HG02884 (cell line): ENCODE measurements at regions not wholly inside any gene's neighbourhood (a gene's known extent, or its start where the extent isn't known, plus 50 kb on each side); places are given as distances from the start of the nearest gene placed in this dataset.

Source experiments
- ATAC-seq: cut with Tn5 transposase; IDR thresholded peaks from one replicate; pipeline ENCODE4 v1.9.1; 2021; ENCODE audit warnings: mild to moderate bottlenecking, moderate library complexity; ENCODE audit not compliant: unreplicated experiment

DNA sequence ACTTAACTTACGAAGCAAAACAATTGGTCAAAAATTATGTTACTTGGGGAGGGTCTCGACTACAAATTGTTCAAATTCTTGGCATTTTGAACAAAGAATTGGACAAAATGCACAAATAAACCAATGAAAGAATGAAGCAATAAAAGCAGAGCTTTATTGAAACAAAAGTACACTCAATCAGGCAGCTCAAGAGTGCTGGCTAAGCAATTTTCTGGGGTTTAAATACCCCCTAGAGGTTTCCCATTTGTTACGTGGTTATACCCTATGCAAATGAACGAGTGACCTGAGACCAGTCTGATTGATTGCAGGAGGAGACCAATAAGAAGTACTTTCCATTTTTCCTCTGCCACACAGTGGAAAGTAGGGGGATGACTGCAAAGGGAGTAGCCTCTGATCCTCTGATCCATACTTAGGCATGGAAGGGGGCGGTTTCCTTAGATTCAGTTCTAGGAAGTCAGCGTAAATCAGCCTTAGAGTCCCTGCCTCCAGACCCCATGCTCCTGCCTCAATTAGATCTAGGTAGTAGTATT lies 228.6 kb downstream of the EFNB2 start:
- no peak for ATAC-seq

DNA sequence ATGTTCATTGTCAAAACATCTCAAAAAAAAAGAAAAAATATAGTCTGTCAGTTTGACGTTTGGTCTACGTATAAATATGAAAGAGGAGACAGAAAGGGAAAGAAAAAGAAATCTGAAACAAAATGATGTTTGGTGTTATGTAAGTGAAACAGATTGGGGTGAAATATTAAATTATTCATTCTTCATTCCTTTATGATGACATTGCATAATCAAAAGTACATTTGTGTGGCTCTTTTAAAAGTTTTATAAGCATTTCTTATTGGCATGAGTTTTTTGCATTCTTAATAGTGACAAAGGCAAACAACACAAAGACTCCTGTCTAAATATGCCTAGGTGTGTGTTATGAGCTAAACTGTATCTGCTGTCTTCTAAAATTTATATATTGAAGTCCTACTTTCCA lies 232.6 kb downstream of the EFNB2 start:
- ATAC-seq = no peak

DNA sequence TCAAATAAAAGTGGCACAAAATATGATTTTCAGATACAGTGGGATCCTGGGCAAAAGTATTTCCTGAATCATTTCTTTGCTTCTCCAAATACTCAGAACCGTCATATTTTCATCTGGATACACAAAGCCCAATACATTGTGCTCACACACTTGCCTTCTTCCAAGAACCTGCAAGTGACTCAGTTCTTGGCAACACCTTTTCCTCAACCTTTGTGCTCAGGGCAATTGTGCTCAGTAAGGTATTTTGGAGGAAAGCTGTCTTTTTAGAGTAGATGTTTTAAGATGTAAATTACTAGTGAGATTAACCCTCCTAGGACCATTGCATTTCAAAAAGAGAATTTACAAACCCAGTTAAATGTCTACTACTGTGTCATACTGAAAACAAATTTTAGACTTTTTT lies 233.5 kb downstream of the EFNB2 start:
- ATAC-seq = no peak

DNA sequence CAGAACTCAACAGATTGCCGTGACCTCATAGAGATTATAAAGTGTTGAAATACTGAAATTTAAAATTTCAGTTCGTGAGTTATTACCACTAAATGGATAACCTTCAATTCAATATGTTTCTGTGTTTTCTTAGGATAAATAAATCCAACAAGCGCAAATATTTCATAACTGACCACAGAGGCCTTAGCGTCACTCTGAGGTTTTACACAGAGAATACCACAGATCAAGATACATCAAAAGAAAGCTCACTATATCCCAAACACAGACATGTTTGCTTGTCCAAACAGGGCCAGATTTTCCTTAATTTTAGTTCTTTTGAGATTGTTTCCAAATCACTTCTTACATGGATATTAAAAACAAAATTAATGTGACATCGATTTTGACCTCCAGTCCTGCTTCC lies 235.8 kb downstream of the EFNB2 start:
- no peak for ATAC-seq

DNA sequence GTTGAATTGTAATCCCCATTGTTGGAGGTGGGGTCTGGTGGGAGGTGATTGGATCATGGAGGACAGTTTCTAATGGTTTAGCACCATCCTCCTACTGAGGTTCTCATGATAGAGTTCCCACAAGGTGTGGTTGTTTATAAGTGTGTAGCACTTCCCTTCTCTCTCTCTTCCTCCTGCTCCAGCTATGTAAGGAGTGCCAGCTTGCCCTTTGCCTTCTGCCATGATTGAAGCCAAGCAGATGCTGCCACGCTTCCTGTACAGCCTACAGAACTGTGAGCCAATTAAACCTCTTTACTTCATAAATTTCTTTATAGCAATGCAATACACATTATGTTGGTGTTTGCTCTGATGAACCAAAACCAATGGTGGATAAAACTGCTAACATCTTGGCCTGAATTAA lies 238.2 kb downstream of the EFNB2 start:
- no peak for ATAC-seq

DNA sequence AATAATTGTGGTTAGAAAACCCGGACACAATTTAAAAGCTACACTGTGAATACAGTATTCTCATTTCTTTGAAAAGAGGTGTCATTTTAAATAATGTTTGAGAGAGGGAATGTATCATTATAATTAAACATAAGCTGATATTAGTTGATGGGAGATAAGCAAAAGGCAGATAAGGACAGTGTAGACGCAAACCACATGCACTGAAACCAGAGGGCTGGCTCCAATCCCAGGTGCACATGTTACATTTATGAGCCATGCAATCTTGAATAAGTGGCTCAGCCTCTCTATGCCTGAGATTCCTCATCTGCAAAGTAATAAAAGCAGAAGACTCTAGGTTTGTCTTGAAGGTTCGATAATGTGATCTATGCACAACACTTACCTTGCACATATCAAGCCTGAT lies 238.7 kb downstream of the EFNB2 start:
- no peak for ATAC-seq

DNA sequence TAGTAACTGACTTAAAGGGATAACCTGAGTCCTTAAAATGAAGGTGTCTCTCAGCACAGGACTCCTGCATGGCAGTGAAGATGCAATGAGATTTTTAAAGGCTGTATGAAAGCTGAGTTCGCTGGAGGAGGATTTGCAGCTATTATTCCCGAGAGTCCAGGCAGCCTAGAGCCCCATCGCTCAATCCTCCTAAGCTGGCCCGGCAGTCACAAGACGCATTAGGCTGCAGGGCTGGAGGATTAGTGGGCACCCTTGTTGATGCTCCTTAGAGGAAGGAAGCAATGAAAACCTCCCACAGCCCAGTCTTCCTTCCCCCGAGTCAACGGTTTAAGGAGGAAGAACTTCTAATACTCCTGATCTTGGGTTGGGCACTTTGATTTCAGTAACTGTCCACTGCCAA lies 239.5 kb downstream of the EFNB2 start:
- no peak for ATAC-seq

DNA sequence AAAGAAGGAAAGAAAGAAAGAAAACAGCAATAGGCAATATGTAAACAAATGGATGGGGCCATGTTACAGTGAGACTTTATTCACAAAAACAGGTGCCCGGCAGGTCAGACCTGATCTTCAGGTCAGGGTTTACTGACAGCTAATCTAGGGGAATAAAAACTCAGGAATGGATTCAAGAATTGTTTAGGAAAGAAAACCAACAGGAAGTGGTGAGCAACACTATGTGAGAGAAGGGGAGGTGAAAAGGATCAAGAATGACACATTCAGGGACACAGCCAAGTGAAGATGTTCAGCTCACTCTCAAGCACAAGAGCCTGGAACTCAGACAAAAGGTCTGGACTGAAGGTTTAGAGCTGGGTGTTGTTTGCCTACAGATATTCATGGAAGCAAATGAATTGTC lies 244.5 kb downstream of the EFNB2 start:
- no peak for ATAC-seq

DNA sequence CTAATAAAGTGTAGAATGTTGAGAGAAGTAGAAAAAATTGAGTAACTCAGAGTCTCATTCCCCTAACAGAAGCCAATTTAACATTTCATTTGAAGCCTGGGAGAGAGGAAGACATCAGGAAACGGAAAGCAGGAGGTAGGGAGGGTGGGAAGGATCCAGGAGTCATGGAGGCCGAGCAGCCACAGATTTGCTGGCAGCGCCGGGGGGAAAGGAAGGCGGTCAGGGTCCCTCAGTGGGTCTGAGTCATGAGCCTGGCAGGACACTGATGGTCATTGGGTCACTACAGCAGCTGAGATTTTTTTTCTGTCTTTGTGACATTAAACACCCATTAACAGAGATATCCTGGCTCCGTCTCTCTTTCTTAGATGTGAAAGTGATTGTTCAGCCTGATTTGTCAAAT lies 248.1 kb downstream of the EFNB2 start:
- no peak for ATAC-seq

DNA sequence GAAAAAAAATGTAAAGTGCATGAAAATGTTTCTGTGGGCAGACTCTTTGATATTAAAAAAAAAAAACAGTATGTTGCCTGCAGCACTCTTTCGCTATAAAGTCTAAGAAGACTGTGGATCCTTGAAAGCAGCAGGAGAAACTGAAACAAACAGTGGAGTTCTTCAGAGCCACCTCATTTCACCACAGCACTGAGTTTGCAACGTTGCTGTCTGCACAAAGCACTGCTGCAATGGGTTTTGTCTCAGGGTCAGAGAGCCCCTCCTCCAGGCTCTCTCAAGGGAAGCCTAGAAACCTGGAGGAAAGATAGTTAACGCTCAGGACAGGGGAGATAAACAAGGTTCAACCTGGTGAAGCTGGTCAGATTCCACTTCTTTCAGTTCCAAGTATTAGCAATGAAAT lies 248.7 kb downstream of the EFNB2 start:
- no peak for ATAC-seq

DNA sequence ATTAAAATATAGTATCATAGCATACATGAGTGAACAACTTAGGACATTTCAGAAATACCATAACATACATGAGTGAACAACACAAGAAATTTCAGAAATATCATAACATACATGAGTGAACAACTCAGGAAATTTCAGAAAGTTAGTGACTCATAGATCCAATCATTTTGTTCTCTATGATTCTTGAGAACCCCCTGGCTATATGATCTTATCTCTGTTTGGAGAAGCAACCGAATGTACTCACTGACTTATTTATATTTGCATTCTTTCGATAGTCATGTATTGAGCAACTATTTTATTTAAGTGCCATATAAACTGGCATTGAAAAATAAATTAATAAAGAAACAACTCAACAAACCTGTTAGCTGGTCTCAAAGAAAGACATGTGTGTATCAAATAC lies 251.1 kb downstream of the EFNB2 start:
- ATAC-seq = no peak

DNA sequence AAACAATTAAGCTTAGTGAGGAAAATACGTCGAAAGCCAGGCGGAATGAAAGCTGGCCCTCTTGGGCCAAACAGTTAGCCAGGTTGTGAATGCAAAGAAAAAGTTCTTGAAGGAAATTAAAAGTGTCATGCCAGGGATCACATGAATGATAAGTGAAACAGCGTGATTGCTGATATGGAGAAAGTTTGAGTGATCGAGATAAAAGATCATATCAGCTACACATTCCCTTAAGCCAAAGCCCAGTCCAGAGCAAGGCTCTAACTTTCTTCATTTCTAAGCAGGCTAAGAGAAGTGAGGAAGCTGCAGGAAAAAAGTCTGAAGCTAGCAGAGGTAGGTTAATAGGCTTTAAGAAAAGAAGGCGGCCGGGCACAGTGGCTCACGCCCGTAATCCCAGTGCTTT lies 254.0 kb downstream of the EFNB2 start:
- no peak for ATAC-seq

DNA sequence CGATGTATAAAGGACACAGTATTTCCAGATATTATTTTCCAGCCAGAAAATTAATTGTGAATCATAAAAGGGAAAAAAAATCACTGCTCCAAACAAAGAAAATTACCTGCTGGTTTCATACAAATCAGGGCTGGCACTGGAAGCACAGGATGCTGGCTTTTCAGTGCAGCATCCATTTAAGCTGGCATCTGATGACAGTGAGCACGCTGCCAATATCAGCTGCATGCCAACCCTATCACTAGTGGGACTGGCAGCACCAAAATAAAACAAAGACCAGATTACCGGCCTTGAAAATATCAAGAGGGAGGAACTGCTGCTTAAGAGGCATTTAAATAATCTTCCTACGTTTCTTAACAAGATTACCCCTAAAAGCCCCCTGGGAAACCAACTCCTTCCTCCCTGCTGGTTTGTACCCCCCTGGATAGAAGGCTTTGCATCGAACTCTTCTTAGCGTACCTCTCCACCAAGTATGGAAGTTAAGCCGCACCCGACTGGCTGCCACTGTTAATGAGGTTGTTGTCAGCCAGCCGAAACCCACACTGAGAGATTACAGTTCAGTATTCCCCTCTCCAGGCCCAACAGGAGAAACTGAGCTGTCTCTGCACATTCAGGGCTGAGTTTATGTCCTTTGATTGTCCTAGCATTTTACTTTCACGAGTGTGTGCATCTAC lies 257.8 kb downstream of the EFNB2 start:
- no peak for ATAC-seq

DNA sequence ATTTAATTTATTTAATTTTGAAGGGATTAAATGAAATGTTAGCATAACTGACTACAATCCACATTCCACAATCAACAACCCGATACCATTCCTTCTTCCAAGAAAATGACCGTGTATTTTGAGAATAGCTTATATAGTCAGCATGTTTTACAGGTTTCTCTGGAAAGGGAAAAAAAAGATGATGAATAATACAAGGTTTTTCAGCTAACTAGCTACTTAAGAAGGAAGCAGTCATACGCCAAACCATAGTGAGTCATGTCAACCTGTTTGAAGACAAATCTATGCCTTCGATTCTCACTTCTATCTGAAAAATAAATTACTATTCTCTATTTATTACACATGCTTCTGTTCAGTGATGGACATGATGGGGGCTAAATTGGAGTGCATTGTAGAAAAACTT lies 258.6 kb downstream of the EFNB2 start:
- ATAC-seq = no peak

DNA sequence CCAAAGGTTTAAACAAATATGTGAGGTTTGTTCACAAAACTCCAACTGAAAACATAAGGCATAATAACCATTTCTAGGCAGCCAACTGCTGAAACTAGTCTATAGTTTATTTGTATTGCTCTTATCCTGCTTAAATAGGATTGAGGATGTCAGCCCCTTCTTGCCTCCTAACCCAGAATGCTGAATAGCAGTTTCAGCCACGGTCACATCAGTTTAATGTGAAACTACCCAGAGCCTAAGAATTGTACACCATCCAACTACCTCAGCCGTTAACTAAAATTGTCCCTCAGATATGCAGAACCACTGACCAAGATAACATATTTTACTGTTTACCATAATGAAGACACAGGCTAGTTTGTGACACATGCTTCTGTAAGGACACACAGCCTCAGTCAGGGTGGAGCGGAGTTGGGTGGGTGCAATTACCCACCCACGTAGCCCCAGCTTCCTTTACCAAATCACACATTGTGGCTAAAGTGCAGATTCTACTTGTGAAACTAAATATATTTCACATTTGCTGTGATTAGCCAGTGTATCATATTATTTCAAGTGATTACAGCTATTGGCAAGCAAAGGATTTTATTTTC lies 259.9 kb downstream of the EFNB2 start:
- ATAC-seq = no peak

DNA sequence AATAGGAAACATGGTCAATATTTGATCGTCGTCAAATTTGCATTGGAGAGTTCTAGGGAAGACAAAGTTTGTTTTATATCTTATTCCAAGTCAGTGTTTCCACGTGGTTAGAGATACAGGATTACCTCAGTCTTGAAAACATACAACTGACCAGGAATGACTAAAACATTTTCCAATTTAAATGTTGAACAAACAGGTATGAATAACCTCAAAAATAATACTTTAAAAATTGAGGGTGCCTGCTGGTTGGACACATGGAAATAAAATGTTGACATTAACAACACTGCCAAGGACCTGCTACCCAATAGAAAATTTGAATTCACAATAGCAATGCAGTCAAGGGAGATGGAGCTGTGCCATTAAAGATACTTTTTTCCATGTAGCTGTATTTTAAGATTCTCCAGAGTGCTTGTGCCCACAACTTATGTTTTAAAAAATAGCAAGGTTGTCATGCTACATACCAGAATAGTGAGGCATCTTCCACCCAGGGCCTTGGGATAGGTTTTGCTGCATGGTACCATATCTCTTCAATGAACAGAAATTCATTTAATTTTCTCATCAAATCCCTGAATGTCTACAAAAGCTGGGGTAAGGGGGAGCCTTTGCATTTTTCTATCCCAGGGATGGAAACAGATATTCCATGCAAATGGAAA lies 260.8 kb downstream of the EFNB2 start:
- ATAC-seq = no peak

DNA sequence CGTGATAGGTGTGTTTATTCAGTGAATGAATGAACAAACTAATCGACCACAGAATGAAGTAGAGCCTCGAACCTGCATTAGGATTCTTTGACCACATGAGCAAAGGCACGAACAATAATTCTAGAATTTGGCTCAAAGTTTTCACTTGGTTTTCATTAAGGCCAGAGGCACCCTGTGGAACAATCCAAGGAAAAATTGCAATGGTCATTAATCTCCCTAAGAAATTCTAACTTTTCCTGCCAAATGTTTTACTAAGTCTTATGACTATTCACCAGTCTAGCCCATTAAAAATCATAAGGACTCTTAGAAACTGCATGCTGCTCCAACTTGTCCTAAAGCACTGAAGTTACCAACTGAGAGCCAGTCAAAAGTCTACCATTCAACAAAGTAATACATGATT lies 271.7 kb downstream of the EFNB2 start:
- ATAC-seq = no peak

DNA sequence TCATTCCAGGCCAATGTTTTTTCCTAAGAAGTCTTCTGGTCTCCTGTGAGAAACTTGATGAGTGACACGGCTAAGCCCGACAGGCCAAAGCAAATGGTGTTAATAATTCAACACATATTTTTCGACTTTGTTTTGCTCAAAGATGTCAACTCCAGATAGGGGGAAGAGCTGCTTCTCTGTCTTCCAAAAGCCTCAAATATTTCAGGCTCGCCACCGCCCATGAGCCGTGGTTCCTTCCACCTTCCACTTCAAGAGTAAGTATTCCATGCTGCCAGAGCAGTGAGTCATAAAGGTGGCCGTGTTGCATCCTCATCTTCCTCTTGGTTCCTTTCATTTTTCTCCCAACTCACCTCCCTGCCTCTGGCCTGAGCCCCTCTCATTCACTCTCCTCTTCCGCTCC lies 272.6 kb downstream of the EFNB2 start:
- no peak for ATAC-seq

DNA sequence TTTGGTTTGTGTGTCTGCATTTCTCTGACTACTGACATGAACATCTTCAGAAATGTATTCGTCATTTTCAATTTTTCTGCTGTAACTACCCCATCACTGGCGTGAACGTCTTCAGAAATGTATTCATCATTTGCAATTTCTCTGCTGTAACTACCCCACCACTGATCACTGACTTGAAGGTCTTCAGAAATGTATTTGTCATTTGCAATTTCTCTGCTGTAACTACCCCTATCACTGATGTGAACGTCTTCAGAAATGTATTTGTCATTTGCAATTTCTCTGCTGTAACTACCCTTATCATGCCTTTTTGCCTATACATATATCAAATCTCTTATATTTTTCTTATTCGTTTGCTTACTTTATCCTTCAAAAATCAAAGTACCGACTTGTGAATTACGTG lies 274.0 kb downstream of the EFNB2 start:
- no peak for ATAC-seq

DNA sequence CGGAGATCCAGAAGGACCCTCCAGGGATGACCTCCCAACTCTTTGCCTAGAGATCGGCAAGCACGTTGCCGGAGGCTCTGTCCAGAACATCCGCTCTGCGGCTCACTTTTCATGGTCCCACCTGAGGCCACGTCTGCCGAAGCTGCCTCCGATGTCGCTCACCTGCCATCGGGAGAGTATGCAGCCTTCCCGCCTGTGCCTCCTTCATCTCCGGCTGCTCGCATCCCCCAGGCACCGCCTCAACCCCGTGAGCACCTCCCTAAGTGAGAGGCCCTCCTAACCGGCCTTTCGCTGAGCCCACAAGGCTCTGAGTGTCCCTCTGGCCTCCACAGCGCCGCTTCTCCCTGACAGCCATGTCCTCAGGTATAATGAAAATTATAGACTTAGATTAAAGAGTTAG lies 275.1 kb downstream of the EFNB2 start:
- no peak for ATAC-seq

DNA sequence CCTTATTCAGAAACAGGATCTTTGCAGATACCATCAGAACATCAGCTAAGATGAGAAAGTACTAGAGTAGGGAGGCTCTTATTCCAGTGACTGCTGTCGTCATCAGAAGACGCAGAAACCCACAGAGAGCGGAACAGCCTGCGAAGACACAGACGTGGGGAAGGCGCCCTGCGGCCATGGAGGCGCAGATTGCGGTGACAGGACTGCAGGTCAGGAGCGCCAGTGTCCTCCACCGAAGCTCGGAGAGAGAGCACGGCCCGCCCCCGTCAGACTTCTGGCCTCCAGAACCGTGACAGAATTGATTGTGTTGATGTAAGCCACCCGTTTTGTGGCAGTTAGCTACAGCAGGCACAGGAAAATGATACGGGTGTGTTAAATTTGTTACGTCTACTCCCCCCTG lies 275.5 kb downstream of the EFNB2 start:
- ATAC-seq = no peak

DNA sequence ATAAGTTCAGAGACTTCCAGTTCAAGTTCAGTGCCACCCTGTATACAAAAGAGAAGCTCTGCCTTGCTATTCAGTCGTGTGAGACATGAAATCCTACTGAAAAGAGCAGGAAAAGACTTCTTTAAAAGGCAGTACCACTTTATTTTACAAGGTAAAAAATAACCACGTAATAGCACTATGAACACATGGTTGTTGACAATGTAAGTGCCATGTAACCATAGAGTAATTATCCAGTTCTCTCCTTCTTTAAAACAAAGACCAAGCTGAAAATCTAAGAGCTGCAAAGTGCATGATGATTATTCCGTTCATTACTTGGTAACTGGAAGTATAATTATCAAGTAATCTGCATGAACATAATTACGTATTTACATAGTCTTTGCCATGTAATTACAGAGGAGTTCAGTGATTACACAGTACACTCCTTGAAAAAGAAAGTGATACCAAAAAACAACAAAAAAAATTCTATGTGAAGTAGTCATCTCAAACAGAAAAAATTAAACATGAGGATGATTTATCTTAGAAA lies 288.7 kb downstream of the EFNB2 start:
- no peak for ATAC-seq
